HEK293T (cell line): ENCODE measurements at regions not wholly inside any gene's neighbourhood (a gene's known extent, or its start where the extent isn't known, plus 50 kb on each side); places are given as distances from the start of the nearest gene placed in this dataset.

Experiments used
- BHLHE40 ChIP-seq: fragments of 450-650 bp; IDR thresholded peaks from 2 replicates; pipeline ENCODE4 v1.6.1; 2016; ENCODE audit warnings: mild to moderate bottlenecking, moderate library complexity, borderline replicate concordance
- CTBP1 ChIP-seq: fragments of 450-650 bp; IDR thresholded peaks from 2 replicates; pipeline ENCODE4 v1.6.1; 2016; ENCODE audit warnings: borderline replicate concordance
- ELF4 ChIP-seq: fragments of 450-650 bp; IDR thresholded peaks from 2 replicates; pipeline ENCODE4 v1.6.1; 2017; ENCODE audit warnings: antibody characterized with exemption
- FOXA1 ChIP-seq: fragments of 450-650 bp; IDR thresholded peaks from 2 replicates; pipeline ENCODE4 v1.6.1; 2016; ENCODE audit warnings: mild to moderate bottlenecking
- FOXK2 ChIP-seq: fragments of 450-650 bp; IDR thresholded peaks from 2 replicates; pipeline ENCODE4 v1.6.1; 2016; ENCODE audit warnings: mild to moderate bottlenecking
- FOXM1 ChIP-seq: fragments of 450-650 bp; IDR thresholded peaks from 2 replicates; pipeline ENCODE4 v1.6.1; 2017; ENCODE audit warnings: mild to moderate bottlenecking, borderline replicate concordance
- HDGF ChIP-seq: fragments of 450-650 bp; IDR thresholded peaks from 2 replicates; pipeline ENCODE4 v1.6.1; 2017; ENCODE audit warnings: antibody characterized with exemption, borderline replicate concordance
- SP1 ChIP-seq: fragments of 450-650 bp; IDR thresholded peaks from 2 replicates; pipeline ENCODE4 v1.6.1; 2017
- SUZ12 ChIP-seq: fragments of 450-650 bp; IDR thresholded peaks from 2 replicates; pipeline ENCODE4 v1.6.1; 2016; ENCODE audit warnings: mild to moderate bottlenecking
- TARDBP ChIP-seq: fragments of 450-650 bp; IDR thresholded peaks from 2 replicates; pipeline ENCODE4 v1.6.1; 2016
- ZNF384 ChIP-seq: fragments of 450-650 bp; IDR thresholded peaks from 2 replicates; pipeline ENCODE4 v1.6.1; 2016
- TF ChIP-seq, protein P1 (sequence below): fragments of 450-650 bp; IDR thresholded peaks from 2 replicates; pipeline ENCODE4 v1.6.1; 2016

GRCh38 chr6:122077603-122078002, 321.8 kb upstream of the HSF2 start:
- no peak for TF ChIP-seq BHLHE40
- no peak for TF ChIP-seq SP1
- TF ChIP-seq TARDBP: no peak
- TF ChIP-seq, protein P1, sequence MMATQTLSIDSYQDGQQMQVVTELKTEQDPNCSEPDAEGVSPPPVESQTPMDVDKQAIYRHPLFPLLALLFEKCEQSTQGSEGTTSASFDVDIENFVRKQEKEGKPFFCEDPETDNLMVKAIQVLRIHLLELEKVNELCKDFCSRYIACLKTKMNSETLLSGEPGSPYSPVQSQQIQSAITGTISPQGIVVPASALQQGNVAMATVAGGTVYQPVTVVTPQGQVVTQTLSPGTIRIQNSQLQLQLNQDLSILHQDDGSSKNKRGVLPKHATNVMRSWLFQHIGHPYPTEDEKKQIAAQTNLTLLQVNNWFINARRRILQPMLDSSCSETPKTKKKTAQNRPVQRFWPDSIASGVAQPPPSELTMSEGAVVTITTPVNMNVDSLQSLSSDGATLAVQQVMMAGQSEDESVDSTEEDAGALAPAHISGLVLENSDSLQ: no peak
- no peak for TF ChIP-seq FOXK2
- no peak for TF ChIP-seq ZNF384
- no peak for TF ChIP-seq ELF4
- no peak for TF ChIP-seq SUZ12
- TF ChIP-seq FOXA1: no peak
- TF ChIP-seq FOXM1: no peak
- TF ChIP-seq CTBP1: no peak
- TF ChIP-seq HDGF: no peak
